HL-60 (cell line): ENCODE measurements at regions not wholly inside any gene's neighbourhood (a gene's known extent, or its start where the extent isn't known, plus 50 kb on each side); places are given as distances from the start of the nearest gene placed in this dataset.

ENCODE experiments used
- GABPA ChIP-seq: IDR thresholded peaks from 2 replicates; pipeline ENCODE4 v1.6.1; 2012; ENCODE audit warnings: low read depth
- POLR2AphosphoS5 ChIP-seq: IDR thresholded peaks from 2 replicates; pipeline ENCODE4 v1.6.1; 2012; ENCODE audit warnings: low read depth
- REST ChIP-seq: IDR thresholded peaks from 2 replicates; pipeline ENCODE4 v1.6.1; 2012; ENCODE audit warnings: low read depth; ENCODE audit not compliant: insufficient replicate concordance
- TF ChIP-seq, protein P1 (sequence below): IDR thresholded peaks from one replicate; pipeline ENCODE4 v1.5.1; 2011; ENCODE audit warnings: low read length, control low read depth, inconsistent platforms; ENCODE audit not compliant: insufficient read depth

GRCh38 chr13:105547851-105548250 is 987.6 kb downstream of the EFNB2 start:
- TF ChIP-seq, protein P1, sequence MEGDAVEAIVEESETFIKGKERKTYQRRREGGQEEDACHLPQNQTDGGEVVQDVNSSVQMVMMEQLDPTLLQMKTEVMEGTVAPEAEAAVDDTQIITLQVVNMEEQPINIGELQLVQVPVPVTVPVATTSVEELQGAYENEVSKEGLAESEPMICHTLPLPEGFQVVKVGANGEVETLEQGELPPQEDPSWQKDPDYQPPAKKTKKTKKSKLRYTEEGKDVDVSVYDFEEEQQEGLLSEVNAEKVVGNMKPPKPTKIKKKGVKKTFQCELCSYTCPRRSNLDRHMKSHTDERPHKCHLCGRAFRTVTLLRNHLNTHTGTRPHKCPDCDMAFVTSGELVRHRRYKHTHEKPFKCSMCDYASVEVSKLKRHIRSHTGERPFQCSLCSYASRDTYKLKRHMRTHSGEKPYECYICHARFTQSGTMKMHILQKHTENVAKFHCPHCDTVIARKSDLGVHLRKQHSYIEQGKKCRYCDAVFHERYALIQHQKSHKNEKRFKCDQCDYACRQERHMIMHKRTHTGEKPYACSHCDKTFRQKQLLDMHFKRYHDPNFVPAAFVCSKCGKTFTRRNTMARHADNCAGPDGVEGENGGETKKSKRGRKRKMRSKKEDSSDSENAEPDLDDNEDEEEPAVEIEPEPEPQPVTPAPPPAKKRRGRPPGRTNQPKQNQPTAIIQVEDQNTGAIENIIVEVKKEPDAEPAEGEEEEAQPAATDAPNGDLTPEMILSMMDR: no peak
- TF ChIP-seq POLR2AphosphoS5 (no peak), GABPA (no peak), REST (no peak)
